ENCODE measurements at regions not wholly inside any gene's neighbourhood (a gene's known extent, or its start where the extent isn't known, plus 50 kb on each side); places are given as distances from the start of the nearest gene placed in this dataset.

DNA sequence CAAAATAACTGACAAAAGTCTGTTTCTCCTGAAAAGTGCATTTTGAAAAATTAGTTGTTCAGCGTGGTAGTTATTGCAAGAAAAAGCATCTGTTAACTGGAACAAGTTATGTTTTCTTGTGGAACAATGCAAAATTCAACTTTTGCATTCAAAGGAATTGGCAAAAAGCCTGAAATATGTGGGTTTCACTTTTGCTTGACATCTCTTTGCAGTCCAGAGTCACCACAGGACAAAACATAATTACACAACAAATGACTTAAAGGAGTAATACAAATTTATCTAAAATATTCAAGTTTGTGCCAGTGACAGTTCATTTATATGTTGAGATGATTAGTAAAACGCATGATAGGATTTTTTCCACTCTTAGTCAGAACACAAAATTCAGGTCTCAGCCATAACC is 96.3 kb upstream of the P2RY1 start:
- no peak for TF ChIP-seq FOXM1 (IDR thresholded peaks at IDR 0.05; ENCODE audit: borderline replicate concordance)
- TF ChIP-seq TARDBP (IDR thresholded peaks at IDR 0.05) = no peak
- no peak for TF ChIP-seq ARNT (IDR thresholded peaks at IDR 0.05)
